Head of caudate nucleus (tissue), 42 donors: ENCODE measurements at regions not wholly inside any gene's neighbourhood (a gene's known extent, or its start where the extent isn't known, plus 50 kb on each side); places are given as distances from the start of the nearest gene placed in this dataset.

ENCODE experiments used
- DNase-seq, 42 donors: peaks; one replicate each; pipeline versions ENCODE4 v3.0.0 to v3.0.0-alpha.2; 2020 to 2021; ENCODE audit warnings: mixed read lengths in 7 of 42
- intact Hi-C: fragments of 100-400 bp; cut with DNase I; formaldehyde crosslinking; loops from one replicate; pipeline ENCODE4 v1.15.0; 2022

DNA sequence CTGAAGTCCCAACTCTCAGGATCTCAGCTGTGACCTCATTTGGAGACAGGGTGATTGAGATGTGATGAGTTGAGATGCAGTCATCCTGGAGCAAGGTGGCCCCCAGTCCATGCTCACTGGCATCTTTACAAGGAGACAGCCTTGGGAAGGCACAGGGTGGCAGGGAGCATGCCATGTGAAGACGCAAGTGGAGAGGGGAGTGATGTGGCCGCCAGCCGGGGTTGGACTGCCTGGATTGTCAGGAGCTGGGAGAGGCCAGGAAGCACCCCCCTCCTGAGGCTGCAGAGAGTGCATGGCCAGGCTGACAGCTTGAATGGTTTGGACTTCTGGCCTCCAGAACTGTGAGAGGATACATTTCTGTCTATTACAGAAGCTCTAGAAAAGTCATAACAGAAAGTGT is 194.4 kb downstream of the UQCRFS1 start:
- intact Hi-C loops: no loop called here
- DNase-seq: no peak

- no peak for DNase-seq
- intact Hi-C loops: no loop called here
Observed at GRCh38 chr19:29017788-29018187, 195.2 kb downstream of the UQCRFS1 start.

DNA sequence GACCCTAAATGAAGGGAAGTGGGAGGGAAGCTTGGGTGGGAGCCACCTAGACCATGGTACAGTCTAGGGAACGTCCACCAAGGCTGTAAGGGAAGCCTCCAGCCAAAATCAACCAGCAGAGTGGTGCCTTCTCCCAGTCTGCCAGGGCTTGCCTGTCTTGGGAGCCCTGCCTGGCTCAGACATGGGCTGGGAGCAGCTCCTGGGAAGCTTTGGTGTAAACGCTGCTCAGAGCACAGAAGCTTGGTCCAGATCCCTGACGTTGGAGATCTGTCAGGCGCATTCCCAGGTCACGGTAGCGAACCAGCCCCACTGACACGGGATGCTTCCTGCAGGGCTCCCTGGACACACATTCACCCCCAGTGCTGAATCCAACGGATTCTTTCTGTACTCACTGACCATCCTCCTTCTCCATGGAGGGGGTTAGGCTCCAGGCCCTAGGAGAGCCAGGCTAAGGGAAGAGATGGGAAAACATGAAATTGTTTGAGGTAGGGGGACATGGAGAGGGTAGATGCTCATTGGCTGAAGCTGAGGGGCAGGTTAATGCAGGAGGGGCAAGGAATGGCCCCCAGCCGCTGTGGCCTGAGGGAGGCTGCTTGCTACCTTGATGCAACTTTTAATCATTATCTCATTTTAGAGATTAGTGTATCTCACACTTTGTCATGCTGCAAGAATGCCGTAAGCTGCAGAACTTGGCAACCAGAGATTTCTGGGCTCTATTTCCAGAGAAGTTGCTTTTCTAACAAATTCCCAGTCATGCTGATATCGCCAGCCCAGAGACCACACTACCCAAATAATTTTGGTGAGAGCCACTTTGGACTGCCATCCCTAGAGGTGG is 195.8 kb downstream of the UQCRFS1 start:
- no peak for DNase-seq
- intact Hi-C loops: no loop called here

DNA sequence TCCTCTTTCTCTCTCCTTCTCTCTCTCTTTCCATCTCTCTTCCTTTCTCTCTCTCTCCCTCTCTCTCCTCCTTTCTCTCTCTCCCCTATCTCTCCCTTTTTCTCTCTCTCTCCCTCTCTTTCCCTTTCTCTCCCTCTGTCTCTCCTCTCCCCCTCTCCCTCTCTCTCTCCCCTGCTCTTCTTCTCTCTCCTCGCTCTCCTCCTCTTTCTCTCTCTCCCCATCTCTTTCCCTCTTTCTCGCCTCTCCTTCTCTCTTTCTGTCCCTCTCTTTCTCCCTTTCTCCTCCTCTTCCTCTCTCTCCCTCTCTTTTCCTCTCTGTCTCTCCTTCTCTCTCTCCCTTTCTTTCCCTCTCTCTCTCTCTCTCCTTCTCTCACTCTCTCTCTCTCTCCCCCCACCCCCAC is 196.6 kb downstream of the UQCRFS1 start:
- DNase-seq: no peak
- intact Hi-C loops: no loop called here

- intact Hi-C loops: no loop called here
- DNase-seq: no peak
Observed at GRCh38 chr19:29015569-29015968, 197.4 kb downstream of the UQCRFS1 start.

- DNase-seq: no peak
- intact Hi-C loops: no loop called here
Observed at GRCh38 chr19:29014857-29015436, 198.0 kb downstream of the UQCRFS1 start.

DNA sequence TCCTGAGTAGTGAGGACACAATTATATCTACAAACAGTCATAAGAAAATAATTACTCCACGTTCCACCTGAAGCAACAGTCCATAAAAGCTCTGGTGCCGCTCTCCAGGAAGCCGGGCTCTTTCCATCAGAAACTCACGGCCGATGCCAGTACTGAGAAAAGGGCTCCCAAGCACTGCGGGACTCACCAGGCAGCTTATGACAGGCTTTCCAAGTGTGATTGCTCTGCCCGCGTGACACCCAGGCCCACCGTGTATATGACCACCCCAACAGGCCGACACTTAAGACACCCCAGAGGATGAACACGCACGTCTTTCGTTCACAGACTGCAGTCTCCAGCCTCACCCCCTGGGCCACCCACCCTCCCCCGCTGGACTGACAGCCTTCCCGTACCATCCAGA is 199.0 kb downstream of the UQCRFS1 start:
- no peak for DNase-seq
- intact Hi-C loops: no loop called here

- DNase-seq: no peak
- intact Hi-C loops: no loop called here
Observed at GRCh38 chr19:29013325-29013724, 199.6 kb downstream of the UQCRFS1 start.

GRCh38 chr19:29012457-29012856 is 200.5 kb downstream of the UQCRFS1 start:
- DNase-seq: no peak
- intact Hi-C loops: no loop called here

DNA sequence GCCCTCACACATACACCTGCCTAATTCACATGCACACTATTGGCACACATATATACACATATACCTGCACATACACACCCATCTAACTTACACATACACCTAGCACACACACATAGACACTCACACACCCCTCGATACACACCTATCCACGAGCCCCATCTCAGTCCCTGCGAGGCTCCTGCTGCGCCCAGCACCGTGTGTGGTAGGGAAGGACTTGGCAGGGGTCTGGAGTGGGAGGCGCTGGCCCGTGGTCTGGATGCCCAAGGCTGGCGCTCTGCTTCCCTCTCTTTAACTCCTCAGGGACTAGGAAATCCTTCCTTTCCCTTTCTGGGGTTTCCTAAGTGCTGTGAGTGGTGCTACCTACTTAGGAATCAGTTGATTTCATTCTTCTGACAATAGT is 202.7 kb downstream of the UQCRFS1 start:
- intact Hi-C loops: no loop called here
- no peak for DNase-seq

- DNase-seq: no peak
- intact Hi-C loops: no loop called here
Observed at GRCh38 chr19:29006057-29006735, 206.8 kb downstream of the UQCRFS1 start.

GRCh38 chr19:29004796-29005195 is 208.2 kb downstream of the UQCRFS1 start:
- intact Hi-C loops: no loop called here
- no peak for DNase-seq

DNA sequence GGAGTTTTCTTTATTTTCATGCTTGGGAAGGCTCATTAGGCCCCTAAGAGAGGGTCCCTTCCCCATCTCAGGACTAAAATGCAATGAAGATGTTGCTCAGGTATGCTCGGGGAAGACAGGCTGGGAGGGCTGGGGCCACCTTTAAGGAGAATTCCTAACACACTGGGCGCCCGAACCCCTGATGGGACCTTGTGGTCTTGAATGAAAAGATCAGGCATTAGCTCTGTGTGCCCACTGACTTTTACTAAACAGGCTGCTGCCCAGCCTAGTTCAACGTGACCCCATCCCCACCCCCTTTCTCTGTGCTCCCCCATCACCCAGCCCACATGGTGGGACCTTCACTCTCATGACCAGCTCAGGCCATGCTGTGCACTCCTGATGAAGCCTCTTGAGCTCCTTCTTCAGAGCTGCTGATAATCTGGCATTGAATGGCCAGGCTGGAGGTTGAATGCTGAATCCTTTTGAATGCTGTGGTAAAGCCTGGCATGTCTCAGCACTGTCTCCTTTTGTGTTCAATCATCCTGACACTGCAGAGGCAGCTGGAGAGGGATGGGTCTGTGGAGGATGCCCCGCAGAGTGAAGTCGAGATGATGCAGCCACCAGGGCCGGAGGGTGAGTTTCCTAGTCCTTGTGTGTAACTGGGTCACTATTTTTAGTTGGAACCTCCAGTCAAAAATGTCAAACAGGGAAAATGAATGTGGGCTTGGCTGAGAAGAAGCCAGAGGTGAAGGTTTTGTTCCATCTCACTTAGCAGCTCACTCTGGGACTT is 209.1 kb downstream of the UQCRFS1 start:
- intact Hi-C loops: no loop called here
- DNase-seq: peak in 2 of 42 donors; percentile 17 to 35

DNA sequence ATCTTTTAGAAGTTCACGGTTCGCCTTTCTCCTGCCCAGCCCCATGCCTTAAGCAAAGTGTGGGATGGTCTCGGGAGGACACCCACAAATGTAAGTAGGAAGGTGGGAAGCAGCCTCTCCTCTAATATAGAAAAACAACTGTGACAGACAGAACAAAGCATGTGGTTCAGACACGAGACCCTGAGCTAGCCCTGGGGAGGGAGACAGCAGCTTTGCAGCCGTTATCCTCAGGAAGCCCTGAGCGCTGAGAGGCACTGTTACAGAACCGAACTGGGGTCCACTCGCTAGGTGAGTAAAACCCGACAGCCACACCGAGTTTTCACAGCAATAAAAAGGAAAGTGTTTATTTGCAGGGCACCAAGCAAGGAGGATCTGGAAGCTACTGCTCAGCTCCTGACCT is 210.6 kb downstream of the UQCRFS1 start:
- intact Hi-C loops: no loop called here
- DNase-seq: peak in 8 of 42 donors; percentile 11 to 52 (median 24)

- intact Hi-C loops: no loop called here
- peak in 8 of 42 donors; percentile 11 to 59 (median 38) for DNase-seq
Observed at GRCh38 chr19:29001597-29002245, 211.2 kb downstream of the UQCRFS1 start.

GRCh38 chr19:29001141-29001581 is 211.8 kb downstream of the UQCRFS1 start:
- intact Hi-C loops: no loop called here
- peak in 3 of 42 donors; percentile 13 to 21 (median 16) for DNase-seq

DNA sequence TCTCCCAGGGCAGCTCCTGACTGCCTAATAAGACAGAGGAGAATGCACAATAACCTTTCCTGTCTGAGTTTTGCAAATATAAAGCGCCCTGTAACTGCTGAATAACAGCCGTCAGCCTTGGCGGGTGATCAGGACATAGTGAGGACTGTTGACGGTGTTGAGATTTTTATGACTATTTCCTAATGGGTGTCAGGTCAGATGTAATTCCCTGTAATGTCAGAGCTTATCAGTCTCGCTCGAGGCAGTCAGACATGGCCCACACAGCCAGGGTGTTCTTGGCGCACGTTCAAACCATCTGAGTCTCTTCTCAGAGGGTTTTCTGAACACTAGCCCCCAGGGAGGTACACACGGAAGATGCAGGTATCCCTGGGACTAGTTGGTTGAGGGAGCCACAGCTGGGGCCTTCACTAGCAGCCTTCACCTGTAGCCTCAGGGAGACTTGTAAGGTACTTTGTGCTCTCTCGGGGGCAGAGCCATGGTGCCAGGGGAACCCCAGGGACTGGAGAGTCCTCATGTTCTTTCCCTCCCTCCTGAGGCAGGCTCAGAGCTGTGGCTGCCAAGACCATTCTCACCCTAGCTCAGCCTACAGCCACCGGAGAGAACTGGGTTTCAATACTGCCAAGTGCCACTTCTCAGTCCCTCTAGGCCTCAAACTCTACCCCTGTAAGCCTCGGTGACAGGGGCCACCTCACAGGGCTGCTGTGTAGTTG is 213.1 kb downstream of the UQCRFS1 start:
- intact Hi-C loops: no loop called here
- DNase-seq: no peak

- no peak for DNase-seq
- intact Hi-C loops: no loop called here
Observed at GRCh38 chr19:28998974-28999373, 214.0 kb downstream of the UQCRFS1 start.
